ENCODE measurements at regions not wholly inside any gene's neighbourhood (a gene's known extent, or its start where the extent isn't known, plus 50 kb on each side); places are given as distances from the start of the nearest gene placed in this dataset.

- no peak for TF ChIP-seq EP300 (IDR thresholded peaks at IDR 0.05; ENCODE audit: borderline replicate concordance)
- no peak for TF ChIP-seq FOXM1 (IDR thresholded peaks at IDR 0.05; ENCODE audit: borderline replicate concordance, low read depth)
- no peak for TF ChIP-seq USF1 (IDR thresholded peaks at IDR 0.05)
- no peak for TF ChIP-seq TAF1 (IDR thresholded peaks at IDR 0.05; ENCODE audit: low read depth)
- no peak for TF ChIP-seq RAD21 (IDR thresholded peaks at IDR 0.05; ENCODE audit: low read depth)
Measured at GRCh38 chr5:44740660-44741059, 68.1 kb upstream of the MRPS30 start.
